Common myeloid progenitor, CD34-positive (primary cell): ENCODE measurements at regions not wholly inside any gene's neighbourhood (a gene's known extent, or its start where the extent isn't known, plus 50 kb on each side); places are given as distances from the start of the nearest gene placed in this dataset.

Experiments used
- CTCF ChIA-PET: fragments of 350-600 bp; sonication (Branson Sonifier 250); formaldehyde crosslinking; loops from one replicate; lab custom pipeline; 2021; ENCODE audit warnings: antibody characterized with exemption; lab: Charles Lee
- POLR2A ChIA-PET: fragments of 350-600 bp; sonication (Branson Sonifier 250); formaldehyde crosslinking; loops from one replicate; lab custom pipeline; 2021; ENCODE audit warnings: antibody characterized with exemption; lab: Charles Lee
- DNase-seq, 3 donors: peaks; one replicate each; pipeline versions ENCODE4 v3.0.0 to v3.0.0-alpha.2; 2013
- H3K27ac ChIP-seq, 2 experiments: 1 replicate in 1 of 2; 2 replicates in 1 of 2; pipeline ENCODE4 v1.7.0; 2013; ENCODE audit warnings: inconsistent platforms in 2 of 2, low read length in 2 of 2, mild to moderate bottlenecking in 2 of 2, low read depth in 1 of 2, moderate library complexity in 1 of 2; ENCODE audit not compliant: severe bottlenecking in 2 of 2, insufficient read depth in 1 of 2, poor library complexity in 1 of 2
- H3K27me3 ChIP-seq, 5 experiments: replicated peaks in 2 of 5; 1 replicate in 3 of 5; 2 replicates in 2 of 5; pipeline versions ENCODE4 v1.6.1 to v1.7.0; 2013; ENCODE audit warnings: low read length in 4 of 5, mild to moderate bottlenecking in 2 of 5, moderate library complexity in 2 of 5, inconsistent platforms in 1 of 5; ENCODE audit not compliant: insufficient read depth in 5 of 5, control insufficient read depth in 4 of 5
- H3K36me3 ChIP-seq, 4 experiments: 1 replicate in 2 of 4; 2 replicates in 2 of 4; pipeline versions ENCODE4 v1.6.1 to v1.7.0; 2013; ENCODE audit warnings: low read length in 3 of 4, control low read depth in 1 of 4, mild to moderate bottlenecking in 1 of 4; ENCODE audit not compliant: control insufficient read depth in 4 of 4, insufficient read depth in 4 of 4
- H3K4me1 ChIP-seq, 4 experiments: 1 replicate in 3 of 4; 2 replicates in 1 of 4; pipeline versions ENCODE4 v1.6.1 to v1.7.1; 2013; ENCODE audit warnings: low read length in 3 of 4, mild to moderate bottlenecking in 3 of 4, control low read depth in 1 of 4, inconsistent platforms in 1 of 4, moderate library complexity in 1 of 4; ENCODE audit not compliant: control insufficient read depth in 4 of 4, insufficient read depth in 4 of 4; ENCODE audit errors: control extremely low read depth in 1 of 4
- H3K4me3 ChIP-seq, 7 experiments: 1 replicate in 4 of 7; 2 replicates in 3 of 7; pipeline versions ENCODE4 v1.5.1 to v1.7.0; 2013; ENCODE audit warnings: mild to moderate bottlenecking in 7 of 7, low read length in 6 of 7, moderate library complexity in 6 of 7, inconsistent platforms in 2 of 7, low read depth in 2 of 7, control low read depth in 1 of 7; ENCODE audit not compliant: insufficient read depth in 4 of 7, control insufficient read depth in 1 of 7; ENCODE audit errors: extremely low read depth in 1 of 7
- H3K9me3 ChIP-seq, 5 experiments: 1 replicate in 4 of 5; 2 replicates in 1 of 5; pipeline versions ENCODE4 v1.6.1 to v1.7.1; 2013; ENCODE audit warnings: low read length in 4 of 5, mild to moderate bottlenecking in 2 of 5, inconsistent platforms in 1 of 5, low read depth in 1 of 5, moderate library complexity in 1 of 5; ENCODE audit not compliant: control insufficient read depth in 4 of 5, insufficient read depth in 2 of 5; ENCODE audit errors: control extremely low read depth in 1 of 5
- WGBS: methylation state at CpG from one replicate; pipeline ENCODE4 v1.1.5; 2013; ENCODE audit not compliant: insufficient coverage; 5-methylcytosine and 5-hydroxymethylcytosine counted together

DNA sequence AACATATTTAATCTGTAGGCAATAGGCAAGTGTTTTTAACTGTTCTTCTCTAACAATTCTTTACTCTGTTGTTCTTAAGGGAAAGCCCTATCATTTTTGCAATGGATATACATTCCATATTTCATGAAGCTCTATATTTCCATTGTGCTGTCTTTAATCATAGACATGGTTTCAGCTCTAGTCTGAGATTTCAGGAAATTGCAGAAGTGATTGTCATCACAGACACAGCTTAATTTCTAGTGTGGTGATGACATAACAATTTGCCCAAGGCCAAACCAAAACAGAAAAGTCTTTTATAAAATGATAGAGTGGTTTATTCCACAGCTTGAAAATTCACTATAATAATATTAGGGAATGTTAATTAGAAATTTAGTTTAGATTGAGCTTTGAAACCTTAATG, 494.1 kb upstream of the SEMA3A start:
- POLR2A ChIA-PET = no interaction called here
- Histone ChIP-seq H3K27me3 (no peaks in the 10 kb centered on the region), H3K36me3 (no peaks in the 10 kb centered on the region), H3K9me3 (peaks cover 0 to 1% (median 0%) of the 10 kb centered on the region in 5 experiments), H3K4me1 (no peaks in the 10 kb centered on the region), H3K27ac (no peak overlapping the region), H3K4me3 (no peak overlapping the region)
- DNase-seq = peak in 2 of 3 donors; percentile 15 to 18
- CTCF ChIA-PET = interaction anchor here (2.1 kb wide), 1 partner anchor 10 kb away, joined by 5 read pairs; no protein-coding TSS in a partner anchor

GRCh38 chr7:84686373-84686772, 491.8 kb upstream of the SEMA3A start:
- WGBS = 100% methylated on average over 1 of the region's 1 CpG
- H3K9me3 ChIP-seq = no peaks in the 10 kb centered on the region
- POLR2A ChIA-PET = no interaction called here
- no peak for DNase-seq
- H3K27me3 ChIP-seq = no peaks in the 10 kb centered on the region
- no peaks in the 10 kb centered on the region for H3K4me1 ChIP-seq
- H3K4me3 ChIP-seq = no peak overlapping the region
- H3K36me3 ChIP-seq = no peaks in the 10 kb centered on the region
- H3K27ac ChIP-seq = no peak overlapping the region
- CTCF ChIA-PET = no interaction called here

GRCh38 chr7:84684836-84685480, 490.4 kb upstream of the SEMA3A start:
- POLR2A ChIA-PET = interaction anchor here (0.6 kb wide), 1 partner anchor 29 kb away, joined by 3 read pairs; no protein-coding TSS in a partner anchor
- Histone ChIP-seq H3K27ac (no peak overlapping the region), H3K4me3 (no peak overlapping the region), H3K36me3 (no peaks in the 10 kb centered on the region), H3K9me3 (no peaks in the 10 kb centered on the region), H3K27me3 (no peaks in the 10 kb centered on the region), H3K4me1 (no peaks in the 10 kb centered on the region)
- no peak for DNase-seq
- CTCF ChIA-PET = interaction anchor here (0.6 kb wide), 1 partner anchor 9 kb away, joined by 3 read pairs; no protein-coding TSS in a partner anchor
- WGBS = no CpG with 5 or more reads among the region's 1 CpG

- Histone ChIP-seq H3K4me3 (no peak overlapping the region), H3K27ac (no peak overlapping the region), H3K4me1 (no peaks in the 10 kb centered on the region), H3K9me3 (no peaks in the 10 kb centered on the region), H3K27me3 (no peaks in the 10 kb centered on the region), H3K36me3 (no peaks in the 10 kb centered on the region)
- ChIA-PET POLR2A (no interaction called here), CTCF (no interaction called here)
- WGBS = 100% methylated on average over 1 of the region's 2 CpGs
- no peak for DNase-seq
These were observed 488.0 kb upstream of the SEMA3A start for GRCh38 chr7:84682543-84682942.

GRCh38 chr7:84678841-84679240, 484.3 kb upstream of the SEMA3A start:
- no peaks in the 10 kb centered on the region for H3K9me3 ChIP-seq
- no peaks in the 10 kb centered on the region for H3K36me3 ChIP-seq
- H3K27me3 ChIP-seq = no peaks in the 10 kb centered on the region
- ChIA-PET CTCF (interaction anchor here (1.7 kb wide), 1 partner anchor 10 kb away, joined by 5 read pairs; no protein-coding TSS in a partner anchor), POLR2A (no interaction called here)
- H3K4me3 ChIP-seq = no peak overlapping the region
- DNase-seq = no peak
- WGBS = 100% methylated on average over 2 of the region's 2 CpGs
- H3K27ac ChIP-seq = no peak overlapping the region
- peaks cover 0 to 3% (median under 1%) of the 10 kb centered on the region in 4 experiments for H3K4me1 ChIP-seq

- 100% methylated on average over 1 of the region's 1 CpG for WGBS
These were observed 482.6 kb upstream of the SEMA3A start for GRCh38 chr7:84677117-84677732.

DNA sequence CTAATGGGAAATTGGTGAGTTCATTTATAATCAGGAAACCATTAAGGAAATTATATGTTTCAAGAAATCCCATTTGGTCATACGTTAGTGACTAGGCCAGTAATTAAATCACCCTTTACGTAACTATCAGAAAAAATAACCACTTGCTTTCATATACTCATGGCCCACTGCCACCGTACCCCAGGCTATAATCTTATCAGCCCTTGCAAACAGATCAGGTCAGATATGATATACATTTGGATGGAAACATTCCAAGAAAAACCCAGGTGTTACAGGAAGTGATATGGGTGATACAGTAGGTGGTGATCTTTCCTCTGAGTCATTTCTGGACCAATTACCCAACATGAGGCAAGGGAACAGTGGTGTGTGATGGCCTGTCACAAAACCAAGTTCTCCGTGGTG, 481.0 kb upstream of the SEMA3A start:
- WGBS = no CpG with 5 or more reads among the region's 4 CpGs

More at GRCh38 chr7:84677117-84677732, 482.6 kb upstream of the SEMA3A start:
- Histone ChIP-seq H3K36me3 (no peaks in the 10 kb centered on the region), H3K4me3 (no peak overlapping the region), H3K4me1 (peaks cover 0 to 3% (median under 1%) of the 10 kb centered on the region in 4 experiments), H3K27ac (no peak overlapping the region), H3K9me3 (no peaks in the 10 kb centered on the region), H3K27me3 (no peaks in the 10 kb centered on the region)
- DNase-seq = no peak
- CTCF ChIA-PET = no interaction called here
- POLR2A ChIA-PET = no interaction called here

More for the DNA sequence above, 481.0 kb upstream of the SEMA3A start:
- H3K9me3 ChIP-seq = no peaks in the 10 kb centered on the region
- POLR2A ChIA-PET = interaction anchor here (0.7 kb wide), 1 partner anchor 752 kb away, joined by 4 read pairs; no protein-coding TSS in a partner anchor
- CTCF ChIA-PET = interaction anchor here (0.6 kb wide), 1 partner anchor 9 kb away, joined by 3 read pairs; no protein-coding TSS in a partner anchor
- no peak overlapping the region for H3K4me3 ChIP-seq
- peaks cover 0 to 3% (median under 1%) of the 10 kb centered on the region in 4 experiments for H3K4me1 ChIP-seq
- peak in 2 of 3 donors; percentile 42 to 54 for DNase-seq
- no peak overlapping the region for H3K27ac ChIP-seq
- no peaks in the 10 kb centered on the region for H3K27me3 ChIP-seq
- H3K36me3 ChIP-seq = no peaks in the 10 kb centered on the region
